ENCODE measurements at regions not wholly inside any gene's neighbourhood (a gene's known extent, or its start where the extent isn't known, plus 50 kb on each side); places are given as distances from the start of the nearest gene placed in this dataset.
"Not testable (repeated sequence)": the region's sequence is repeated elsewhere in the genome, so short reads cannot be mapped to it uniquely, and the experiment has no call there.

DNA sequence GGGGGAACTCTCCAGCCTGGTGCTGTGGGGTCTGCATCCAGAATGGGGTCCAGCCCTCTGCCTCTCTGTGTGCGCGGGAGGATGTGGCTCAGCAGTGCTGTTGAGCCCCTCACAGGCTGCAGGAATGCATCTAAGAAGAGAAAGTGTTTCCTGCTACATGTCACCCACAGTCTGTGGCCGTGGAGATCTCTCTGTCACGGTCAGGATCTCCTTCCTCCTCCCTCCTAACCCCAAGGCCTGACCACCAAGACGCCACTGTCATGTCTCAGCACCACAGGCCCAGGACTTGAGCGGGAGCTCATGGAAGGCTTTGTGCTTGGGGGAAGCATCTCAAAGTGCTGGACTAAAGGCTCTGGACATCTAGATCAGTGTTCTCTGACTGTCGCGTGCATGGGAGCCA lies 90.1 kb downstream of the SREK1 start:
- DNase-seq = no peak

DNA sequence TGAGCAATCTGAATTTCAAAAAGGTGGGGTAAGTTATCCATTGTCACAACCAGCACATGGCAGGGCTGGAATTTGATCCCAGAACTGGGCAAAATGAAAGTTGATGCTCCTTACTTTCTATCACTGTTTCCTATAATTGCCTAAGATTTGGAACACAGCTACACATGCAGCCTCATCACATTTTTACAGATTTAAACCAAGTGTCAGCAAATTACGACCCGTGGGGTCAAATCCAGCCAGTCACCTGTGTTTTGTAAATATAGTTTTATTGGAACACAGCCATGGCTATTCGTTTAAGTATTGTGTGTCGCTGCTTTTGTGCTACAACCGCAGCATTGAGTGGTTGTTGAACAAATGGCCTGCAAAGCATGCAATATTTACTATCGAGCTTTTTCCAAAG lies 94.3 kb downstream of the SREK1 start:
- no peak for DNase-seq

DNA sequence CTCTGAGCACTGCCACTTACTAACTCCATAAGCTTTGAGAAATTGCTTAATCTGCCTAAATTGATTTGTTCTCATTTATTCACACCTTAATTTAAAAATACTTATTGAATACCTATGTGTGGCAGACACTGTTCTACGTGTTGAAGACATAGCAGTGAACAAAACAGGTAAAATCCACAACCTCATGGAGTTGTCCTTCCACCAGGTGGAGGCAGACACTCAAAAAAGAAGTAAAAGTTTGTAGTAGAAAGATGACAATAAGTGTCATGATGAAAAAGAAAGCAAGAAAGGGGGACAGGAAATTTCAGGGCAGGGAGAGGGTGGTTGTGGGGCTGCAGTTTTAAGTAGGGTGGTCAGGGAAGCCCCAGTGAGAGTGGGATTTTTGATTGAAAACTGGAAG lies 94.9 kb downstream of the SREK1 start:
- DNase-seq = no peak

DNA sequence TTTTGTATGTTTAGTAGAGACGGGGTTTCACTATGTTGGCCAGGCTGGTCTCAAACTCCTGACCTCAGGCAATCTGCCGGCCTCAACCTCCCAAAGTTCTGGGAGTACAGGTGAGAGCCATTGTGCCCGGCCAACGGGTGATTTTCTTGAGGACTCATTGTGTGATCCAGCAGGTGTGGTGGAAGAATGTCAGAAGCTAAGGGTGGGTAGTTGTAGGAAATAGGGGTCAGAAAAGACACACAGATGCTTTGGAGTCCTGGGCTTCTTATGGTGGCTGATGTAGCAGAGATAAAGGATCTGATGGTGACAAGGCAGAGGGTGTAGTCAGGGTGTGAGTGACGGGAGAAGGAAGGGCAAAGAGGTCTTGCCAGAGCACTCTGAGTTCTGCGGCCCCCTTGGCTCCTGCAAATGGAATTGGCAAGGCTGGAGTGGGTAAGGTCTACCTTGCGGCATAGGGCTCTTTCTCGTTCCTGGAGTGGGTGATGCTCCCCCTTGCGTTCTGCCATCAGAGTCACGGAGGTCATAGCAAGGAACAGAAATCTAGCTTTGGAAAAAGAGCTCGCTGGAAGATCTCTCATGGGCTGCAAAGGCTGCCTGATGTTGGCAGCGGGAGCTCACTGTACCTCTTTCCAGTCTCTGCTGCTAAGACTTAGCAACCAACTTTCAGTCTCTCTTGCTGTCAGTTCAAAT lies 97.2 kb downstream of the SREK1 start:
- DNase-seq = no peak

DNA sequence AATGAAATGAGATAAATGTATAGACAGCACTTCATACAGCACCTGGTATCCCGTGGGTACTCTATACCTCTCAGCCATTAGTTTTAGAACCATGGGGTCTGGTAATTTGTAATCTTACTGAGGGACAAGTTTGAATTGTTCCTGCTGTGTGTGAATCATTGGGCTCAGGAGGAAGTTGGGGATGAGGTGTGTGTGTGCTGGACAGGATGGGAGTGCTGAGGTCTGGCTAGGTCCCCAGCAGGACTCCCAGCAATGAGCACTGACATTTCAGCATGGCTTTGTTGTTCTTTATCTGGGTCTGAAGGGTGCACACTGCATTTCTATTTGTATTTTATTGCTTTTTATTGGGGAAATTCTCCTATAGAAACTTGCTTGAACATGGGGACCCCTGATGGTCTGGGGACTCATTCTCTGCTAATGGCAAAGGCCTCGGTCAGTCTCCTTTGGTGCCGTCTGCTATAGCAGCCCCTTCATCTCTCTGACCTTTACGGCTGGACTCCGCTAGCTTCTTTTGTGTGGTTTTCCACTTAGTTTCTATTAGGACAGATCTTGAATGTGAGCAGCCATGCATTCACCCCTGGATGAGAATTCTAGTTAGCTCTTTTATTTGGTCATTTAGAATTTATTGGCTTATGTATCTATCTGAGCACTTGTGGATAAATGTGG lies 98.1 kb downstream of the SREK1 start:
- no peak for DNase-seq

DNA sequence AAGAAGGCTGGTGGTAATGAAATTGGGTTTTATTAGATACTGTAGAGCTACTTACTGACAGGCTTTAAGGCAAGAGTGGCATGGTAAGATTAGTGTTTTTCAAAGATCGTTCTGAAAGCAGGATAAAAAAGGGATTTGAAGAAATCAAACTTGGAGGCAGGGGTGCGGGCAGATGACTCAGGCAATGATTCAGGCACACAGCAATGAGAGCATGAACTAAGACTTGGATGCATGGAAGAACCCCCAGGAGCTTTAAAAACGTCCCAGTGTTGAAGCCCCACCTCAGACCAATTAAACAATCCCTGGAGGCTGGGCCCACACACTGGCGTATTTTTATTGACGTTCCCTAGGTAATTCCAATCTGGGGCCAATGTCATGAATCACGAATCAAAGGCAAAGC lies 102.5 kb downstream of the SREK1 start:
- no peak for DNase-seq

DNA sequence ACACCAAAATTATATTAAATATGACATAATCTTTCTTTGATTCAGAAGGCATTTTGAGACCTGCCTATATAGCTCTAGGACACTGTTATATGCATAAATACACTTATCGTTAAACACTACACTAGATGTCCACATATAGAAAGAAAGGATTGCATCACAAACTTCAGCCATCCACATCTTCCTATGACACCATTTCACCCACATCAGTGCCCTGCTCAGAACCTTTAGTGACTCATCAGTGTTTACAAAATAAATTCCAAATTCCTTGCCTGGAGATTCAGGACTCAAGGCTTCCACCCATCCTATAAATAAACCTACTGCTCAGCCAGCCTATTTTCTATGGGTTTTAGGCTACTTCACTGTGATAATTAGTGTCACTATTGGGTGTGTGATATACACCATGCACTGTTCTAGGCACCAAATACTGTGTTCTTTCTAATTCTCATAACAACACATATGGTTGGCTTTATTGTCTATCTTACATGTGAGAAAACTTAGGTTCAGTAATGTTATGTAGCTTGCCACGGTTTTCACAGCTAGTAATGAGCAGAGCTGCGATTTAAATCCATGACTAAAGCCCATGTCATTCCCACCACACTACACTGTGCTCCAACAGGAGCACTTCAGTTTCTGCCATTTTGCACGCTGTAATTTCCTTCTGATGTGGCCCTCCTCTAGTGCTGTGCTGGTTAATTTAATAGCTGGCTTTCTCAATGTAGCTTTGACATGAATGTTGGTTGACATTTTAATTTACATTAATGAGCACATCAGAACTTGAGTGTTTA lies 103.3 kb downstream of the SREK1 start:
- no peak for DNase-seq

DNA sequence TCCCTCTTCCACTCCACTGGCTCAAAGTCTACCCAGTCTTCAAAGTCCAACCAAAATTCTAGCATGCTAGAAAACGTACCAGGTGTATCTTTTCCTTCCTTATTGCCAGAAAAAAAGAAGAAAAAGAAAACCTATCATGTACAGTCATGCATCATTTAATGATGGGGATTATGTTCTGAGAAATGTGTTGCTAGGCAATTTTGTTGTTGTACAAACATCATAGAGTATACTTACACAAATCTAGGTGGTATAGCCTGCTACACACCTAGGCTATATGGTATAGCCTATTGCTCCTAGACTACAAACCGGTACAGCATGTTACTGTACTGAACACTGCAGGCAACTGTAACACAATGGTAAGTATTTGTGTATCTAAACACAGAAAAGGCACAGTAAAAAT lies 104.8 kb downstream of the SREK1 start:
- no peak for DNase-seq

DNA sequence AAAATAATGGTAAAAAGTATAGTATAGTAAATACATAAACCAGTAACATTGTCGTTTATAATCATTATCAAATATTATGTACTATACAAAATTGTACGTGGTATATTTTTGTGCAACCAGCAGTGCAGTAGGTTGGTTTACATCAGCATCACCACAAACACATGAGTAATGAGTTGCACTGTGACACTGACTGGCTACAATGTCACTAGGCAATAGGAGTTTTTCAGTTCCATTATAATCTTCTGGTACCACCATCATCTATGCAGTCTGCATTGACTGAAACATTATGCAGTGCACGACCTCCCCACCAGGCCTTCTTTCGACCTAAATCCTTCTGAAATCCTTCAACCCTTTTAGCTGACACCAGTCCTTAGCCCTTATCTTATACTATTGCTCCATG lies 105.8 kb downstream of the SREK1 start:
- DNase-seq = no peak

DNA sequence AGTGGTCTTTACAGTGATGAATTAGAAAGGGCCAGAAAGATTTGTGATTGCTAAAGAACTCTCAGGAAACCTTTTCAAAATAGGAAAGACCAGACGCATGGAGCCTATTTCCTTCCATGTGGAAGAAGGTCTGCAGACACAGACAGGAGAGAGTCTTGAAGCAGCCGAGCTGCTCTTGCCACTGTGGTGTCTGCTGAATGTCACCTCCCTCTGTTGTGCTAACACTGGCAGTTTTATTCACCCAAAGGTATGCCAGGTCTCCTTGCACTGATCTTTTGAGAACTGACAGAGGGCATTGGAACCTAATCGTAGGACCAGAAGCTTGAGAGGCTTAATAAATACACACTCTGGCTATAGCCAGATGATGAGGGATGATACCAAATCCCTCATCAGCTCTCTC lies 108.7 kb downstream of the SREK1 start:
- DNase-seq = no peak

DNA sequence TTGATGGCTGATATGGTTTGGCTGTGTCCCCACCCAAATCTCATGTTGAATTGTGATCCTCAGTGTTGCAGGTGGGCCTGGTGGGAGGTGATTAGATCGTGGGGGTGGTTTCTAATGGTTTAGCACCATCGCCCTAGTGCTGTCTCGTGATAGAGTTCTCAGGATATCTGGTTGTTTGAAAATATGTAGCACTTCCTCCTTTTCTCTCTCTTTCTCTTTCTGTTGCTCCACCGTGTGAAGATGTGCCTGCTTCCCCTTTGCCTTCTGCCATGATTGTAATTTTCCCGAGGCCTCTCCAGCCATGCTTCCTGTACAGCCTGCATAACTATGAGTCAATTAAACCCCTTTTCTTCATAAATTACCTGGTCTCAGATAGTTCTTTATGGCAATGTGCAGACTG lies 111.6 kb downstream of the SREK1 start:
- DNase-seq = no peak

DNA sequence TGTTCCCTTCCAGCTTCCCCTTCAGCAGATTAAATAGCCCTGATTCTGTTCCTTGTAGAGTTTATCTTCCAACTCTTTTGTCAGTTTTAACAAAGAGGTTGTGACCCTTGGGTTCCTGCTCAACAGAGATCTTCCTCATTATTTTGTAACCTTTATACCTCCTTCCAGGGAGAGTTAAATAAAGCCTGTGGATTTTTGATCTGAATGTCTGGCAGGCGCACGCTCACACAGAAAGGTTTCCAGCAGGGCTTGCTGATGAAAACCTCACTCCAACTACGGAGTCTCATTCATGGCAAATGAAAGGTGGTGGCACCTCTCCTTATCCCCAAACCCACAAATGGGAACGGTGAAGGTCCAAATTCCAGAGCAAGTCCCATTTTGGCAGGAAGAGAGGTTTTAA lies 129.0 kb downstream of the SREK1 start:
- no peak for DNase-seq

DNA sequence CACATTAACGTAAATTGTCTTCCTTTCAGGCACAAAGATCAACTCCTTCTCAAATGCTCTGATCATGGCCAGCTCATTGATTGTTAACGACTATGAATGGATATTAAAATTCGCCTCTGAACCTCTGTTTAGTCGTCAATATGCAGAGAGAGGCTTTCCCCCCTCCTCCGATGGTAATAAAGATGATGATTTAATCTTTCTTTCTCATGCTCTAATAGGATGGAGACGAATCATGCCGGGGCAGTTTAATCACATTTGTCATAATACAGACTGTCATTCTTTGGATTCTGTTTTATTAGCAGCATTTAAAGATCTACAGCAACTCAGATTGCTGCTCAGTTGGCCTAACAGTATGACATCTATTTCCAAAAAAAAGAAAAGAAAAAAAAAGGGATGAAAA lies 132.9 kb downstream of the SREK1 start:
- no peak for DNase-seq

DNA sequence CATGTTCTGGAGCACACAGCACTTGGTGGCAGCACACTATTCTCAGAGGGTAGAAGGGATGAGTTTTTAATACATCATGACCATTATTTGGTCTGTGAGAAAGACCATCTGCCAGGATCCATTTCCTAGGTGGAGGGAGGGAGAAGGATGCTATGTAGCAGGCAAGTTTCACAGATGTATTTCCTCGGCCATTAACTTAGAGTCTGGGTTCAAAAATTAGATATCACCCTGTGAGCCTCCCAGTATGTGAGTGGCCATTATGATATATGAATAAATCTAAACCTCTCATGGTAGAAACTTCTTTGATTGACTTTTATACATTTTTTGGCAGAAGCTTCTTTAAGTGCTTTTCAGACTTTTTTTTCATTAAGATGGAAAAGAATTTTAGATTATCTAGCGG lies 133.9 kb downstream of the SREK1 start:
- no peak for DNase-seq

DNA sequence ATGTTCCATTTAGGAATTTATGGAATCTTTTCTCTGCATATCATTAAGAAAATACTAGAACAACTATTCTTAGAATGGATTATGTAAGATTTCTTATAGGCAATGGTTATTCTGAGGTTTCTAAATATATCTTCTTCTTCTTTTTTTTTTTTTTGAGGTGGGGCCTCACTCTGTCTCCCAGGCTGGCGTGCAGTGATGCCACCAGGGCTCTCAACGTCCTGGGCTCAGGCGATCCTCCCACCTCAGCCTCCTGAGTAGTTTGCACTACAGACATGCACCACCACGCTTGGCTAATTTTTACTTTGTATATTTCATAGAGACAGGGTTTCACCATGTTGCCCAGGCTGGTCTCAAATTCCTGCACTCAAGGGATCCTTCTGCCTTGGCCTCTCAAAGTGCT lies 137.2 kb downstream of the SREK1 start:
- no peak for DNase-seq

DNA sequence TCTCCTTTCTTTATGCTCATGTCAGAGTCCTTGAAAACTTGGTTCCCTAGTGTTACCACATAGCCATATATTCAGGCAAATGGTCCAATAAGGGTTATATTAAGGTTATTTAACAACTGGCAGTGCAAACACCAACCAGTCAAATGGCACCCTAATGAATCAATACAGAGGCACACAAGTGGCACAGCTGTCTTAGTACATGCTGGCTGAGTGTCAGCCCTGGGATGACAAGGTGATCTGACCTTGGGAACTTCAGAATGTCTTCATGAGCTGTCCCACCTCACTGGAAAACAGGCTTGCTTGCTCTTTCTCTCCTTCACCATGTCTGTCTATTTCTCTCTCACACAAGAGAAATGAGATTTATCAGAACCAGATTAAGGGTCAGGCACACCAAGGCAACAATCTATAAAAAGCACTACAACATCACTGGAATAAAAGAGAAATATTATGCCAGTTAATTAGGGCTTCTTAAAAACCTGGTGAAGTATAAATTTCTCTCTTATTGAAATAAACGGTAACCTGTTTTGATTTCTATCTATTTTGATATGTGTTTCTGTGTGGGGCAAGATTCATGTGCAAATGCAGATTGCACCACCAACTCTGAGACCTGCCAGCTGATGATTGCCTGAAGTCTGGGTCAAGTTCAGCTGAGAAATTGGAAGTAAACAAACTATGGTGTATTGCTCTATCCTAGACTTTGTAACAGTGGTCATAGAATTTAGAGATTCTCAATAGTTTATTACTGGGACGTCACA lies 140.7 kb downstream of the SREK1 start:
- DNase-seq = no peak

DNA sequence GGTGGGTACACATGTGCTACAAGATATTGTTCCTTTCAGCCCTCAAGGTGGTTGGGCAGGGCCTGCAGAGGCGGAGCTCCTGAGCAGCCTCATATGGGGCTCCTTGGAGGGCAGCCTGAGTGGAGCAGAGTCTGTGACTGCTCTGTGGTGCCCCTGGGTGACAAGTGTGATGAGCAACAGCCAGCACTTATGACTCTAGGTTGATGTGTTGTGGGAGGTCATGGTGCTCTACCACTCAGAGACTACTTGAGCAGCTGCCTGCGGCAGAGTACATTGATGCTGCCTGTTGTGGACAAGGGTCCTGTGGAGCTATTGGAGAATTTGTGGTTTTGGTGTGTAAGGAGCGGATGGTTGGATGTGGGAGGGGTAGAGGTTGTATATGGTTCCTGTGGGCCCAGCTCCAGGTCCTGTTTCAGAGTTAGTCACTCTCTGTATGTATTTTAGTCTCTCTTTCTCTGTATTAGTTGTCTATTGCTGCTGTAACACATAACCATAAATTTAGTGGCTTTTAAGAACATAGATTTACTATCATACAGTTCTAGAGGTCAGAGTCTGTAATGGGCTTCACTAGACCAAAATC lies 141.3 kb downstream of the SREK1 start:
- no peak for DNase-seq

DNA sequence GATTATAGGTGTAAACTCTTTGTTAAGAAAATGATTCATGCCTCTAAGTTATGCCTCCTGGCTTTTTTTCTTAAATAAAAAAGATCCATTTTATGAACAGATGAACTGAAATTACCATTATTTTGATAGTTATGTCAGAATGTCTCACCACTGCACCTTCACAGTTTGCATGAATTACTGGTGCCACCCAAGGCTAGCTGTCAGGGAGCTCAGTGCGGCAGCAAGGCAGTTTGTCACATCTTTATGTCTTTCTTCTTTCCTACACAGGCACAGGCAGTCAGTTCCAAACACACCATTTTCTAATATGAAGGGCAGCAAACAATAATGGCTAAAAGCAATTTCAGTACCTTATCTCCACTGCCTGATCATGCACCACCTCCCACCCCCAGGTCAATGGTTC lies 147.7 kb downstream of the SREK1 start:
- no peak for DNase-seq

DNA sequence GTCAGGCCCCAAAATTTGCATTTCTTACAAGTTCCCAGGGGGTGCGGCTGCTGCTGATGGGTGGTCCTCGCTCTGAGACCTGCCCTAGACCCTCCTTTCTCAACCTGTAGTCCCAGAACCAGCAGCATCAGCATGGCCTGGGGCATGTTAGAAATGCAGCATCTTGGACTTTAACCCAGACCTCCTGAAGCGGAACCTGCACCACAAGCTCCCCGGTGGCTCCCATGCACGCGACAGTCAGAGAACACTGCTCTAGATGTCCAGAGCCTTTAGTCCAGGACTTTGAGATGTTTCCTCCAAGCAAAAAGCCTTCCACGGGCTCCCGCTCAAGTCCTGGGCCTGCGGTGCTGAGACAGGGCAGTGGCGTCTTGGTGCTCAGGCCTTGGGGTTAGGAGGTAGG lies 149.8 kb downstream of the SREK1 start:
- not testable (repeated sequence) for DNase-seq

DNA sequence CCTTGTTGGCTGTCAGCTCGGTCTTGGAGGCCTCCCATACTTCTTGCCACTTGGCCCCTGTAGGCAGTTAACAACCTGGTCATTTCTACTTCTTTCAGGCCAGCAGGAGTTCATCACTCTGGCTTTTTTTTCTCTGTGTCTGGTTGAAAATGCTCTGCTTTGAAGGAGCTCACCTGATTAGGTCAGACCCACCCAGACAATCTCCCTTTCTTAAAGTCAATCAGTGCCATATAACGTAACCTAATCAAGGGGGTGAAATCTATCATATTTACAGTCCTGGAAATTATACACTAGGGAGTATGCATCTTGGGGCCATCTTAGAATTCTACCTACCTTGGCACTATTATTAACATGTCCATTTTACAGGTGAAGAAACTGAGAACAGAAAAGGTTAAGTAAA lies 155.4 kb downstream of the SREK1 start:
- no peak for DNase-seq

DNA sequence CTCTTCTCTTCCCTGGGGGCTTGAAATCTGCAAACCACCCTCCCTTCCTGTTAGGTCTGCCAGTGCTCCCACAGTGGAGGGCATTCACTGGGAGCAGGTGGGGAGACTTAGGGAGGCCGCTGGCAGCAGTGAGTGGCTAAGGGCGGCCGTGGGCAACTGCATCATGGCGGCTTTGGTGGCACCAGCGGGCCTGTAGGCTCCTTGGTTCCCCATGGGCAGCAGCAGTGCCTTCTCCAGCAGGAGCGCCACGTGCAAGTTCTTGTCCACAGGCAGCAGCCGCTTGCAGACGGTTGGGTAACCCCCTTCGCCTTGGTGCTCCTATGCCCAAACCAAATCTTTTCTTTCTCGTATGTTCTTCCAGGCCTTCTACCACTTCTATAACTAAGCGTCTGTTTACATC lies 158.2 kb downstream of the SREK1 start:
- no peak for DNase-seq

DNA sequence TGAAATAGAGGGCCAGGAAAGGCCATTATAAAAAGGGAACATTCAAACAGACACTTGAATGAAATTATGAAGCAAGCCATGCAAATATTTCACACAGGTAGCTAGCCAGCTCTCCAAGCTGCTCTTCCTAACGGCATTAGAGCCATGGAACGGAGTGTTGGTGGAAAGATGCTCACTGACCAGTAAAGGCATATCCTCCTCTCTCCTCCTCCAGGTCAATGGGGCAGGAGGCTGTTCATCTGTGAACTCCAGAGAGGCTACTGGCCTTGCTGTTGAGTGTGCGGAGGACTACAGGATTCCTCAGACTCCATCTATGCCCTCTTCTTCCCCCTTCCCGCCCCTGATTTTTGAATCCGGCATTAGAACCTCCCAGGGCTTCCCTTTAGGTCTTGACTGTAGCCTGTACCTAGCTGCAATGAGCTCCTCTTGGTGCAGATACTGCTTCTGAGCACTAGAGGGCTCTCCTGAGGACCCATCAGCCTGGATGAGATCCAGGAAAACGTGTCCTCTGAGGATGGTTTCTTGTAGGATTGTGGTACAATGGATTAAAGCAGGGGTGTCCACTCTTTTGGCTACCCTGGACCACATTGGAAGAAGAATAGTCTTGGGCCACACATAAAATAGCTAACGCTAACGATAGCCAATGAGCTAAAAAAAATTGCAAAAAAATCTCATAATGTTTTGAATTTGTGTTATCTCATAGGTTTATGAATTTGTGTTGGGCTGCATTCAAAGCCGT lies 162.2 kb downstream of the SREK1 start:
- DNase-seq = peak; percentile 47

Measured in stimulated activated CD4-positive, alpha-beta T cell treated with anti-CD3 and anti-CD28 coated beads, Interleukin-15, amount 100 ng/mL, for 24 hours (primary cell).